NCI-H1048 (cell line): ENCODE measurements at regions not wholly inside any gene's neighbourhood (a gene's known extent, or its start where the extent isn't known, plus 50 kb on each side); places are given as distances from the start of the nearest gene placed in this dataset.

Source experiments
- DNase-seq: peaks from one replicate; lab custom pipeline; 2025; lab: John Stamatoyannopoulos, UW

GRCh38 chr1:229762891-229763290, 136.8 kb downstream of the URB2 start:
- no peak for DNase-seq

GRCh38 chr1:229768232-229768631, 142.2 kb downstream of the URB2 start:
- DNase-seq, result no peak

- DNase-seq, result no peak
Observed at GRCh38 chr1:229769006-229769405, 143.0 kb downstream of the URB2 start.

- DNase-seq, result no peak
Observed at GRCh38 chr1:229769809-229770208, 143.8 kb downstream of the URB2 start.

GRCh38 chr1:229778794-229779193, 152.7 kb downstream of the URB2 start:
- DNase-seq, result no peak

GRCh38 chr1:229781453-229781852, 155.4 kb downstream of the URB2 start:
- no peak for DNase-seq

GRCh38 chr1:229782469-229782868, 156.4 kb downstream of the URB2 start:
- no peak for DNase-seq

- no peak for DNase-seq
Observed at GRCh38 chr1:229784834-229785233, 158.8 kb downstream of the URB2 start.

- no peak for DNase-seq
Observed at GRCh38 chr1:229786974-229787610, 161.0 kb downstream of the URB2 start.

- no peak for DNase-seq
Observed at GRCh38 chr1:229788004-229788403, 162.0 kb downstream of the URB2 start.

GRCh38 chr1:229792012-229792975, 166.2 kb downstream of the URB2 start:
- DNase-seq, result no peak

GRCh38 chr1:229793488-229793887, 167.4 kb downstream of the URB2 start:
- no peak for DNase-seq

GRCh38 chr1:229798558-229798957, 172.5 kb downstream of the URB2 start:
- DNase-seq, result no peak

GRCh38 chr1:229803626-229804217, 177.7 kb downstream of the URB2 start:
- no peak for DNase-seq

- DNase-seq, result no peak
Observed at GRCh38 chr1:229808272-229808671, 182.2 kb downstream of the URB2 start.

GRCh38 chr1:229810140-229810539, 184.1 kb downstream of the URB2 start:
- no peak for DNase-seq

- no peak for DNase-seq
Observed at GRCh38 chr1:229810961-229811360, 184.9 kb downstream of the URB2 start.

GRCh38 chr1:229812148-229812547, 186.1 kb downstream of the URB2 start:
- no peak for DNase-seq

- DNase-seq, result no peak
Observed at GRCh38 chr1:229812693-229813092, 186.6 kb downstream of the URB2 start.

GRCh38 chr1:229815076-229815475, 189.0 kb downstream of the URB2 start:
- DNase-seq, result no peak

- no peak for DNase-seq
Observed at GRCh38 chr1:229815961-229816360, 189.9 kb downstream of the URB2 start.

- no peak for DNase-seq
Observed at GRCh38 chr1:229817936-229818335, 191.9 kb downstream of the URB2 start.

- no peak for DNase-seq
Observed at GRCh38 chr1:229819091-229819490, 193.0 kb downstream of the URB2 start.
